ENCODE measurements at regions not wholly inside any gene's neighbourhood (a gene's known extent, or its start where the extent isn't known, plus 50 kb on each side); places are given as distances from the start of the nearest gene placed in this dataset.
A peak's percentile ranks its signal among the peaks of the same experiment; 100 is the strongest.
"Not testable (repeated sequence)": the region's sequence is repeated elsewhere in the genome, so short reads cannot be mapped to it uniquely, and the experiment has no call there.

GRCh38 chr5:34230402-34230801 is 187.4 kb upstream of the C1QTNF3 start:
- H3K79me2 ChIP-seq (ENCODE audit: control insufficient read depth, insufficient read depth, low read length); H2AFZ ChIP-seq (ENCODE audit: low read depth, low read length); FAIRE-seq; H3K4me2 ChIP-seq (ENCODE audit: insufficient read depth, low read length); intact Hi-C loops (cut with micrococcal nuclease); H3K4me1 ChIP-seq (ENCODE audit: control insufficient read depth, extremely low read depth, insufficient read depth, low read length); H3K36me3 ChIP-seq (ENCODE audit: control insufficient read depth in 2 of 2, extremely low read depth in 1 of 2, insufficient read depth in 2 of 2, low read length in 2 of 2); DNase-seq (ENCODE audit: low read depth, low spot score); dilution Hi-C loops (cut with MboI; ENCODE audit: extremely low pct_ligation_motif_present, low sequenced_read_pairs); H3K4me3 ChIP-seq (replicated peaks in 1 of 3; ENCODE audit: insufficient read depth in 1 of 3, low read depth in 1 of 3, low read length in 3 of 3); H3K27ac ChIP-seq (ENCODE audit: insufficient read depth, low read depth, low read length); H3K9me3 ChIP-seq (replicated peaks; ENCODE audit: control insufficient read depth, insufficient read depth, low read length); H4K20me1 ChIP-seq (replicated peaks; ENCODE audit: control insufficient read depth, extremely low read depth, insufficient read depth, low read length); H3K27me3 ChIP-seq (ENCODE audit: control insufficient read depth in 2 of 2, insufficient read depth in 2 of 2, low read length in 2 of 2); H3K9ac ChIP-seq (replicated peaks; ENCODE audit: extremely low read depth, insufficient read depth, low read length); BruUV-seq (replicated peaks); POLR2A ChIA-PET; CTCF ChIA-PET; H3K9me1 ChIP-seq (replicated peaks; ENCODE audit: control insufficient read depth, extremely low read depth, insufficient read depth, low read length): not testable (repeated sequence)

GRCh38 chr5:34243802-34244201 is 200.8 kb upstream of the C1QTNF3 start:
- H3K27me3 ChIP-seq (ENCODE audit: control insufficient read depth in 2 of 2, insufficient read depth in 2 of 2, low read length in 2 of 2); FAIRE-seq; H3K36me3 ChIP-seq (ENCODE audit: control insufficient read depth in 2 of 2, extremely low read depth in 1 of 2, insufficient read depth in 2 of 2, low read length in 2 of 2); DNase-seq (ENCODE audit: low read depth, low spot score); H3K79me2 ChIP-seq (ENCODE audit: control insufficient read depth, insufficient read depth, low read length); H3K27ac ChIP-seq (ENCODE audit: insufficient read depth, low read depth, low read length); POLR2A ChIA-PET; H2AFZ ChIP-seq (ENCODE audit: low read depth, low read length); H3K9me1 ChIP-seq (replicated peaks; ENCODE audit: control insufficient read depth, extremely low read depth, insufficient read depth, low read length); H3K9ac ChIP-seq (replicated peaks; ENCODE audit: extremely low read depth, insufficient read depth, low read length); intact Hi-C loops (cut with micrococcal nuclease); CTCF ChIA-PET; H4K20me1 ChIP-seq (replicated peaks; ENCODE audit: control insufficient read depth, extremely low read depth, insufficient read depth, low read length); H3K4me1 ChIP-seq (ENCODE audit: control insufficient read depth, extremely low read depth, insufficient read depth, low read length); dilution Hi-C loops (cut with MboI; ENCODE audit: extremely low pct_ligation_motif_present, low sequenced_read_pairs); H3K9me3 ChIP-seq (replicated peaks; ENCODE audit: control insufficient read depth, insufficient read depth, low read length); BruUV-seq (replicated peaks): not testable (repeated sequence)
- peak overlapping the region in 1 of 3 experiments; percentile 56 for H3K4me3 ChIP-seq (replicated peaks in 1 of 3; ENCODE audit: insufficient read depth in 1 of 3, low read depth in 1 of 3, low read length in 3 of 3)
- peak overlapping the region; percentile 42 for H3K4me2 ChIP-seq (ENCODE audit: insufficient read depth, low read length)

DNA sequence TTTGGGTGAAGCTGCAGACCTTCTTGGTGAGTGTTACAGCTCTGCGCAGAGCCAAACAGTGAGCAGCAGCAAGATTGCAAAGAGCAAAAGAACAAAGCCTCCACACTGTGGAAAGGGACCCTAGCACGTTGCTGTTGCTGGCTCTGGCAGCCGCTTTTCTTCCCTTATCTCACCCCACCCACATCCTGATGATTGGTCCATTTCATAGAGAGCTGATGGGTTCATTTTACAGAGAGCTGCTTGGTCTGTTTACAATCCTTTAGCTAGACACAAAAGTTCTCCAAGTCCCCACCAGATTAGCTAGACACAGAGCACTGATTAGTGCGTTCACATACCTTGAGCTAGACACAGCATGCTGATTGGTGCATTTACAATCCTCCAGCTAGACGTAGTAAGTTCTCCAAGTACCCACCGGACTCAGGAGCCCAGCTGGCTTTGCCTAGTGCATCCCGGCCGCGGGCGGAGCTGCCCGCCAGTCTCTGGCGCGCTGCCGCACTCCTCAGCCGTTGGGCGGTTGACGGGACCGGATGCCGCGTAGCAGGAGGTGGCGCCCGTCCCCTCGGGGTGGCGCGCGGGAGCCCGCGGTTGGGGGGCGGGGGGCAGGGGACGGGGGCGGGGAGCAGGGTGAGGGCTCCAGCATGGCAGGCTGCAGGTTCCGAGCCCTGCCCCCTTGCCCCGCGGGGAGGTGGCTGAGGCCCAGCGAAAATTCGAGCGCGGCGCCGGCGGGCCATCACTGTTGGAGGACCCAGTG is 201.4 kb upstream of the C1QTNF3 start:
- Histone ChIP-seq H3K4me3 (replicated peaks in 1 of 3; ENCODE audit: insufficient read depth in 1 of 3, low read depth in 1 of 3, low read length in 3 of 3) (peak overlapping the region in 2 of 3 experiments; percentile 34 to 56), H3K4me2 (ENCODE audit: insufficient read depth, low read length) (peak overlapping the region; percentile 42)
- dilution Hi-C loops (cut with MboI; ENCODE audit: extremely low pct_ligation_motif_present, low sequenced_read_pairs); H3K4me1 ChIP-seq (ENCODE audit: control insufficient read depth, extremely low read depth, insufficient read depth, low read length); H3K27ac ChIP-seq (ENCODE audit: insufficient read depth, low read depth, low read length); H3K36me3 ChIP-seq (ENCODE audit: control insufficient read depth in 2 of 2, extremely low read depth in 1 of 2, insufficient read depth in 2 of 2, low read length in 2 of 2); H2AFZ ChIP-seq (ENCODE audit: low read depth, low read length); H4K20me1 ChIP-seq (replicated peaks; ENCODE audit: control insufficient read depth, extremely low read depth, insufficient read depth, low read length); CTCF ChIA-PET; intact Hi-C loops (cut with micrococcal nuclease); H3K9me3 ChIP-seq (replicated peaks; ENCODE audit: control insufficient read depth, insufficient read depth, low read length); H3K79me2 ChIP-seq (ENCODE audit: control insufficient read depth, insufficient read depth, low read length); H3K9ac ChIP-seq (replicated peaks; ENCODE audit: extremely low read depth, insufficient read depth, low read length); POLR2A ChIA-PET; FAIRE-seq; H3K9me1 ChIP-seq (replicated peaks; ENCODE audit: control insufficient read depth, extremely low read depth, insufficient read depth, low read length); H3K27me3 ChIP-seq (ENCODE audit: control insufficient read depth in 2 of 2, insufficient read depth in 2 of 2, low read length in 2 of 2): not testable (repeated sequence)
- DNase-seq (ENCODE audit: low read depth, low spot score), result peak; percentile 77
- TSS peak; percentile 52 for BruUV-seq (replicated peaks)

DNA sequence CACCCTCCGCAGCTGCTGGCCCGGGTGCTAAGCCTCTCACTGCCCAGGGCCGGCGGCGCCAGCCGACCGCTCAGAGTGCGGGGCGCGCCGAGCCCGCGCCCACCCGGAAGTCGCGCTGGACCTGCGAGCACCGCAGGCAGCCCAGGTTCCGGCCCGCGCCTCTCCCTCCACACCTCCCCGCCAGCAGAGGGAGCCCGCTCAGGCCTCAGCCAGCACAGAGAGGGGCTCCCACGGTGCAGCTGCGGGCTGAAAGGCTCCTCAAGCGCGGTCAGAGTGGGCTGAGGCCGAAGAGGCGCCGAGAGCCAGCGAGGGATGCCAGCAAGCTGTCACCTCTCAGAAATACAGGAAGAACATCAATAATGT is 202.0 kb upstream of the C1QTNF3 start:
- H3K9me1 ChIP-seq (replicated peaks; ENCODE audit: control insufficient read depth, extremely low read depth, insufficient read depth, low read length); H3K4me2 ChIP-seq (ENCODE audit: insufficient read depth, low read length); H2AFZ ChIP-seq (ENCODE audit: low read depth, low read length); FAIRE-seq; H3K79me2 ChIP-seq (ENCODE audit: control insufficient read depth, insufficient read depth, low read length); H3K9me3 ChIP-seq (replicated peaks; ENCODE audit: control insufficient read depth, insufficient read depth, low read length); POLR2A ChIA-PET; H3K27me3 ChIP-seq (ENCODE audit: control insufficient read depth in 2 of 2, insufficient read depth in 2 of 2, low read length in 2 of 2); intact Hi-C loops (cut with micrococcal nuclease); H3K4me1 ChIP-seq (ENCODE audit: control insufficient read depth, extremely low read depth, insufficient read depth, low read length); CTCF ChIA-PET; BruUV-seq (replicated peaks); H3K27ac ChIP-seq (ENCODE audit: insufficient read depth, low read depth, low read length); dilution Hi-C loops (cut with MboI; ENCODE audit: extremely low pct_ligation_motif_present, low sequenced_read_pairs); H3K36me3 ChIP-seq (ENCODE audit: control insufficient read depth in 2 of 2, extremely low read depth in 1 of 2, insufficient read depth in 2 of 2, low read length in 2 of 2); H3K9ac ChIP-seq (replicated peaks; ENCODE audit: extremely low read depth, insufficient read depth, low read length); DNase-seq (ENCODE audit: low read depth, low spot score); H4K20me1 ChIP-seq (replicated peaks; ENCODE audit: control insufficient read depth, extremely low read depth, insufficient read depth, low read length): not testable (repeated sequence)
- peak overlapping the region in 1 of 3 experiments; percentile 34 for H3K4me3 ChIP-seq (replicated peaks in 1 of 3; ENCODE audit: insufficient read depth in 1 of 3, low read depth in 1 of 3, low read length in 3 of 3)
